ENCODE measurements at regions not wholly inside any gene's neighbourhood (a gene's known extent, or its start where the extent isn't known, plus 50 kb on each side); places are given as distances from the start of the nearest gene placed in this dataset.
A peak's percentile ranks its signal among the peaks of the same experiment; 100 is the strongest.
"Not testable (repeated sequence)": the region's sequence is repeated elsewhere in the genome, so short reads cannot be mapped to it uniquely, and the experiment has no call there.

- DNase-seq, result no peak
These were observed 756.8 kb downstream of the RAPGEF2 start for GRCh38 chr4:159859656-159860148.

- no peak for DNase-seq
These were observed 758.1 kb downstream of the RAPGEF2 start for GRCh38 chr4:159860945-159861344.

- DNase-seq, result no peak
These were observed 761.5 kb downstream of the RAPGEF2 start for GRCh38 chr4:159864337-159864736.

- no peak for DNase-seq
These were observed 764.8 kb downstream of the RAPGEF2 start for GRCh38 chr4:159867673-159868072.

GRCh38 chr4:159868936-159869335 is 766.1 kb downstream of the RAPGEF2 start:
- not testable (repeated sequence) for DNase-seq

- DNase-seq, result no peak
These were observed 768.3 kb downstream of the RAPGEF2 start for GRCh38 chr4:159871141-159871540.

GRCh38 chr4:159881158-159881557 is 778.3 kb downstream of the RAPGEF2 start:
- DNase-seq, result no peak

GRCh38 chr4:159884989-159885388 is 782.1 kb downstream of the RAPGEF2 start:
- DNase-seq, result no peak

GRCh38 chr4:159899596-159899995 is 796.7 kb downstream of the RAPGEF2 start:
- DNase-seq, result no peak

GRCh38 chr4:159900562-159900961 is 797.7 kb downstream of the RAPGEF2 start:
- DNase-seq, result no peak

GRCh38 chr4:159902648-159903047 is 799.8 kb downstream of the RAPGEF2 start:
- DNase-seq, result no peak

GRCh38 chr4:159904906-159905305 is 802.0 kb downstream of the RAPGEF2 start:
- no peak for DNase-seq

- no peak for DNase-seq
These were observed 803.2 kb downstream of the RAPGEF2 start for GRCh38 chr4:159906051-159906450.

- no peak for DNase-seq
These were observed 803.6 kb downstream of the RAPGEF2 start for GRCh38 chr4:159906517-159906916.

GRCh38 chr4:159910721-159911120 is 807.8 kb downstream of the RAPGEF2 start:
- no peak for DNase-seq

- DNase-seq, result no peak
These were observed 819.2 kb downstream of the RAPGEF2 start for GRCh38 chr4:159922119-159922518.

GRCh38 chr4:159925770-159926169 is 822.9 kb downstream of the RAPGEF2 start:
- DNase-seq, result no peak

GRCh38 chr4:159926871-159927270 is 824.0 kb downstream of the RAPGEF2 start:
- DNase-seq, result no peak

GRCh38 chr4:159927781-159928180 is 824.9 kb downstream of the RAPGEF2 start:
- no peak for DNase-seq

- not testable (repeated sequence) for DNase-seq
These were observed 831.7 kb downstream of the RAPGEF2 start for GRCh38 chr4:159934602-159935001.

GRCh38 chr4:159937595-159937994 is 834.7 kb downstream of the RAPGEF2 start:
- no peak for DNase-seq

GRCh38 chr4:159939681-159940080 is 836.8 kb downstream of the RAPGEF2 start:
- not testable (repeated sequence) for DNase-seq

- DNase-seq, result no peak
These were observed 838.2 kb downstream of the RAPGEF2 start for GRCh38 chr4:159941076-159941475.

GRCh38 chr4:159944477-159944876 is 841.6 kb downstream of the RAPGEF2 start:
- no peak for DNase-seq

GRCh38 chr4:159946983-159947615 is 844.2 kb downstream of the RAPGEF2 start:
- DNase-seq, result peak; percentile 49

All from NCI-H526 treated with DMSO at 0.1 percent for 48 hours (cell line).